ENCODE measurements at regions not wholly inside any gene's neighbourhood (a gene's known extent, or its start where the extent isn't known, plus 50 kb on each side); places are given as distances from the start of the nearest gene placed in this dataset.

DNA sequence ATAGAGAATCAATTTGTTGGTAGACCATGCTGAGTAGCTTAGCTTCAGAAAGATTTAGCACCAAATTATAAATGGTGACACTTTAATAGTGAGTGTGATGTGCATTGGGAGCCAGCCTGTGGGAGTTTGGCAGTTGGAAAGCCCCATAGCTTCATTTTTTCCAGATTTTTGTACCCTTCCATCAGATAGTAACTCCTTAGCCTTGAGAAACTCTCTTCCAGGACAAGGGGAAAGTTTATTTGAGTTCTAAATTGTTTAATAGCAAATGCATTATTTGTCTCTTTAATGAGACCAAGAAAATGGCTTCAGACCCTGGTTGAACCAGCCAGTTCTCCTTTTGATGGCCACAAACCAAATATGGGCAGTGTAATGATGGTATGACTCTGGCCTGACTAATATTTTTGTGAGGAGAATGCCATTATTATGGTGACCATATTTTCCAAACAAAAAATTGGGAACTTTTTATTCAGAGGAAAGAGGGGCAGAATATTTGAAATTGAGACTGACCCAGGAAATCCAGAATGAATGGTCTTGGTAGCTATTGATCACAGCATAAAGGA is 49.8 kb downstream of the PLCE1 start:
- no peak overlapping the region for H3K4me3 ChIP-seq (ENCODE audit: low read length)
- no peak for DNase-seq (ENCODE audit: low read depth, low spot score)

- DNase-seq (ENCODE audit: low read depth, low spot score) = no peak
- no peak overlapping the region for H3K4me3 ChIP-seq (ENCODE audit: low read length)
Measured at GRCh38 chr10:94046098-94046497, 52.4 kb downstream of the PLCE1 start.

DNA sequence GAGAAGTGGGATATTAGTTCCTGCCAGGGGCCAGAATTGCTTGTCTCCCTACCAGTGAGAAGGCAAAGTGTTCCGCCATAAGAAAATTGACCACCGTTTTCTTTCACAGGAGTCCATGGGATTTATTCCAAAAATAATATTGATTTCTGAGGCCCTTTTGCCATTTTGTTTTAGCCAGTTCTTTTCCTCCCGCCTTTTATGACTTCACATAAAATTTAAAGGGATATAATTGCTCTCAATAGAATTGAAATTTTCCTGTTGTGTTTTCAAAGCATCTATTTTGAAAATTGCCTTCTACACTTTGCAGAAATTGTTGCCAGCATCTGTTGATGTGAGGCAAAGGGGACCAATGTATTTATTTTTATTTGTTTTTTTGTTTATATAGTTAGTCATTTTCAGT is 53.6 kb downstream of the PLCE1 start:
- no peak for DNase-seq (ENCODE audit: low read depth, low spot score)
- H3K4me3 ChIP-seq (ENCODE audit: low read length) = no peak overlapping the region

- no peak for DNase-seq (ENCODE audit: low read depth, low spot score)
Measured at GRCh38 chr10:94049911-94050310, 56.2 kb downstream of the PLCE1 start.

GRCh38 chr10:94052281-94052680 is 58.5 kb downstream of the PLCE1 start:
- no peak for DNase-seq (ENCODE audit: low read depth, low spot score)

More at GRCh38 chr10:94049911-94050310, 56.2 kb downstream of the PLCE1 start:
- no peak overlapping the region for H3K4me3 ChIP-seq (ENCODE audit: low read length)

GRCh38 chr10:94052866-94053791 is 59.4 kb downstream of the PLCE1 start:
- H3K4me3 ChIP-seq (ENCODE audit: low read length) = no peak overlapping the region

More at GRCh38 chr10:94052281-94052680, 58.5 kb downstream of the PLCE1 start:
- H3K4me3 ChIP-seq (ENCODE audit: low read length) = no peak overlapping the region

DNA sequence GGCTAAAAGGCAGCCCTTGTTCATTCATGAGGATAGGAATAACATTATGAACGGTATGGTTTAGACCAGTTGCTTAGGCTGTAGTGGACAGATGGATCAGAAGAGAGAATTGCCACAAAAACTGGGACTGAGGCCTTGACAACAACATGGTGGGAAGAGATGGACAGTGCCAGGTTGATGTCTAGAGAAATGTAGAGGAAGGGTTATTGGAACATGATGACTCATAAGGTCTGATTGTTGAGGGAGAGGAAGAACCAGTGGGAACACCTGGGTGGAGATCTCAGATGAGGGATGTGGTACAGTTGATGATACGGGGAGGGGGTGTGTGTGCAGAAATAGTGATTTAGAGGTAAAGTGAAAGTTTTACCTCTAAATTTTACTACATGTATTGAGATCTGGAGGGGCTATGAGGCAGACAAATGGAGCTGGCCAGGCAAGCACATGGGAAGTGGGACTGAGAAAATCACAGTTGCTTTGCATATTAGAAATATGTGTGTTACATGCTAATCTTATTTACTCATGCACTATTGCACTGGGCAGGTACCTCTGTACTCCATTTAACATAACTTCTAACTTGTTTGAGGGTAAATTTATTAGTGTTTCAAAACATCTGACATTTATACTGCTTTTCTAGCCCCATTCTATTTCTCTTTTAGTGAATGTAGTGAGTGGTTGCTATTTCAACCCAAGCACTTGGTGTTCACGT is 65.6 kb downstream of the PLCE1 start:
- H3K4me3 ChIP-seq (ENCODE audit: low read length) = no peak overlapping the region
- DNase-seq (ENCODE audit: low read depth, low spot score) = no peak

More at GRCh38 chr10:94052866-94053791, 59.4 kb downstream of the PLCE1 start:
- no peak for DNase-seq (ENCODE audit: low read depth, low spot score)

- H3K4me3 ChIP-seq (ENCODE audit: low read length) = no peak overlapping the region
- DNase-seq (ENCODE audit: low read depth, low spot score) = peak; percentile 18
Measured at GRCh38 chr10:94061026-94061425, 67.3 kb downstream of the PLCE1 start.

- DNase-seq (ENCODE audit: low read depth, low spot score) = no peak
- H3K4me3 ChIP-seq (ENCODE audit: low read length) = no peak overlapping the region
Measured at GRCh38 chr10:94062611-94063010, 68.9 kb downstream of the PLCE1 start.

GRCh38 chr10:94065362-94065761 is 71.6 kb downstream of the PLCE1 start:
- no peak overlapping the region for H3K4me3 ChIP-seq (ENCODE audit: low read length)
- DNase-seq (ENCODE audit: low read depth, low spot score) = no peak

- no peak for DNase-seq (ENCODE audit: low read depth, low spot score)
- H3K4me3 ChIP-seq (ENCODE audit: low read length) = no peak overlapping the region
Measured at GRCh38 chr10:94065787-94066186, 72.1 kb downstream of the PLCE1 start.

DNA sequence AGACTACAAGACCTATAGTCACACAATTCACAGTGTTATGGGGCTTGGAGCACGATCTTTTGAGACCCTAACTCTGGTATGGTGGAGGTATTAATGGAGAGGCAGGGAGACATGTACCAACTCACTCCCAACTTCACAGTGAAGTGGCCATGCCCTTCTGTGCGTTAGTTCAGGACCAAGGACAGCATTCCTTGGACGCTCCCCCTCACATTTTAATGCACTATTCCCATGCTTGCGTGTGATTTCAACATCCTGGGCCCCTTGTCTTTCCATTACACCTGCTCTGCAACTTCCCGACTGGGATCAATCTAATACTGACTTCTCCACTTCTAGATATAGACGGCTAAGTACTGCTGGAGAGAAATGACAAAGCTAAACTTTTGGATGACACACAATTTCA is 72.7 kb downstream of the PLCE1 start:
- no peak overlapping the region for H3K4me3 ChIP-seq (ENCODE audit: low read length)
- peak; percentile 9 for DNase-seq (ENCODE audit: low read depth, low spot score)

GRCh38 chr10:94069884-94070283 is 76.2 kb downstream of the PLCE1 start:
- DNase-seq (ENCODE audit: low read depth, low spot score) = no peak
- no peak overlapping the region for H3K4me3 ChIP-seq (ENCODE audit: low read length)

DNA sequence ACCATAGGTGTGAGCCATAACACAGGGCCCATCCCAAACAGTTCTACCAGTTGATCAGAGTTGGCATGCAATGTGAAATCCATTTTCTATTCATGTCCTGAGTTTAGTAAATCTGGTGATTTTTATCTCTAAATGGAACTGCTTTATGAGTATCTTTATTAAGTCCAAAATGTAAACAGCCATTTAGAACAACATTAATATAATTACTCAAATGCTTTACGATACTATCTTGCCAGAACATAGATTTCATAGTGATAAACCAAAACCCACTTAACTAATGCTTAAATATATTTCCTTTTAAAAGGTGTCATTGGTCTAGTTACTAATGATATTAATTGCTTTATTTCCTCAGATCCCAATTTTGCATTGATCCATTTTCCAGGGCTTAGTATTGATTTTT is 80.7 kb downstream of the PLCE1 start:
- H3K4me3 ChIP-seq (ENCODE audit: low read length) = no peak overlapping the region
- DNase-seq (ENCODE audit: low read depth, low spot score) = no peak

DNA sequence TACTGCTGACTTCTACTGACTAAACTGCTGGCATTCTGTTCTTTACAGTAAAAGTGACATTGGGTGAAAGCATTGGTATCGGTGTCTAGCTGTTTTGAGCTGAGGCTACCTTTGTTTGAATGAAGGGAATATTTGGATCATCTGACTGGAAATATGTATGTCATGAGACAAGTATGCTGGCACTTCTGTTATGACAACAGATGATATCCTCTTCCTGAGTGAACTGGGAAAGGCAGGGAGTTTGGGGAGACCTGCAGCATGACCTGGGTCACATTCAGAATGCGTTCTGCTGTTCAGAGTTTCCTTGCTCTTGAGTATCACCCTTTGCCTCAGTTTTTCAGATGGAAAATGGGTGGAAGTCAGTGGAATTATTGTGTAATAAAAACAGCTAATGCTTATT is 81.8 kb downstream of the PLCE1 start:
- no peak for DNase-seq (ENCODE audit: low read depth, low spot score)
- no peak overlapping the region for H3K4me3 ChIP-seq (ENCODE audit: low read length)

DNA sequence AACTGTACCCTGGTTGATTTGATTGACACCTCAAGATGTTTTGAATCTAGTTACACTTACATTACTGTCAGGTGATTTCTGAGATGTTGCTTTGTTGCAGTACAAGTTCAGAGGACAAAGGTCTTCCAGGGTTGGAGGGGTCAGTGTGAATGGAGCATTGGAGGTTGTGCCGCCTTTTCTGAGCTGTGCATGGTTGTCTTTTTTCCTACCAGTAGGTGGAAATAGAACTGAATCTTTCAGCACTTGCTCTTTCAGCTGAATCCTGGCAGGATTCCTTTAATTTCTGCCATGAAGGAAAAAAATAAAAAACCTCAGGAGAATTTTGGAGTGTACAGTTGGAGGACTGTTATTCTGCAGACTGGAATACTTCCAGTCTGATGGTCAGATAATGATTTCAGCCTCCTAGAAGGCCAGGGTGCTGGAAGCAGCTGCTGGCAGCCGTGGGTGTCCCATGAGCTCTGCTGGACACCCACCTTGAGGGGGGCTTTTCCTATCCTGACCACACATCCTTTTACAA is 82.7 kb downstream of the PLCE1 start:
- no peak overlapping the region for H3K4me3 ChIP-seq (ENCODE audit: low read length)
- no peak for DNase-seq (ENCODE audit: low read depth, low spot score)

DNA sequence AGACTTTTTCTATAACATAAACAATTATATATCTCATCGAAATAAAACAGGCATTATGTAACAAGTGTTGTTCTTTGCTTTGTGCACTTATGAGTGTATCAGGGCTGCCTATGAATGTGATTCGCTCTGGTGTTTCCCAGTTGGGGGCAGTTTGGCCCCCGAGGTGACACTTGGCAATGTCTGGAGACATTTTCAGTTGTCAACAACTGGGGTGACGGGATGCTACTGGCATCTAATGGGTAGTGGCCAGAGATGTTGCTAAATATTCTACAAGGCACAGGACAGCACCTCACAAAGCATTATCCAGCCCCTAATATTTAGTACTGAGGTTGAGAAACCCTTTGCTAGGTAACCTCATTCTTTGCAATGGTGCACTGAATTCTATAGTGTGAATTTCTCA is 83.3 kb downstream of the PLCE1 start:
- DNase-seq (ENCODE audit: low read depth, low spot score) = no peak
- no peak overlapping the region for H3K4me3 ChIP-seq (ENCODE audit: low read length)

- H3K4me3 ChIP-seq (ENCODE audit: low read length) = no peak overlapping the region
Measured at GRCh38 chr10:94080108-94080507, 86.4 kb downstream of the PLCE1 start.

GRCh38 chr10:94083662-94084265 is 90.0 kb downstream of the PLCE1 start:
- DNase-seq (ENCODE audit: low read depth, low spot score) = no peak
- H3K4me3 ChIP-seq (ENCODE audit: low read length) = no peak overlapping the region

More at GRCh38 chr10:94080108-94080507, 86.4 kb downstream of the PLCE1 start:
- no peak for DNase-seq (ENCODE audit: low read depth, low spot score)
